CD8-positive, alpha-beta memory T cell (primary cell): ENCODE measurements at regions not wholly inside any gene's neighbourhood (a gene's known extent, or its start where the extent isn't known, plus 50 kb on each side); places are given as distances from the start of the nearest gene placed in this dataset.
A peak's percentile ranks its signal among the peaks of the same experiment; 100 is the strongest.

Experiments used
- CTCF ChIA-PET: fragments of 350-600 bp; sonication (Branson Sonifier 250); formaldehyde crosslinking; loops from one replicate; lab custom pipeline; 2021; ENCODE audit warnings: antibody characterized with exemption; lab: Charles Lee
- POLR2A ChIA-PET: fragments of 350-600 bp; sonication (Branson Sonifier 250); formaldehyde crosslinking; loops from one replicate; lab custom pipeline; 2021; ENCODE audit warnings: antibody characterized with exemption; lab: Charles Lee
- DNase-seq, 5 donors: peaks; one replicate each; pipeline versions ENCODE4 v3.0.0 to v3.0.0-alpha.2; 2020 to 2022; ENCODE audit warnings: mixed read lengths in 1 of 5
- H3K27ac ChIP-seq: one replicate; pipeline ENCODE4 v1.7.0; 2013; ENCODE audit warnings: low read depth, mild to moderate bottlenecking, low read length, moderate library complexity
- H3K27me3 ChIP-seq: 2 replicates; pipeline ENCODE4 v1.7.0; 2013; ENCODE audit warnings: low read length, mild to moderate bottlenecking; ENCODE audit not compliant: insufficient read depth, poor library complexity, severe bottlenecking
- H3K36me3 ChIP-seq: 2 replicates; pipeline ENCODE4 v1.7.0; 2013; ENCODE audit warnings: mild to moderate bottlenecking, low read length, moderate library complexity; ENCODE audit not compliant: insufficient read depth
- H3K4me1 ChIP-seq: 2 replicates; pipeline ENCODE4 v1.7.0; 2013; ENCODE audit warnings: mild to moderate bottlenecking, low read length, moderate library complexity; ENCODE audit not compliant: insufficient read depth
- H3K4me3 ChIP-seq: 2 replicates; pipeline ENCODE4 v1.7.0; 2013; ENCODE audit warnings: mild to moderate bottlenecking, low read length
- H3K9me3 ChIP-seq: 2 replicates; pipeline ENCODE4 v1.7.0; 2013; ENCODE audit warnings: mild to moderate bottlenecking, low read length
- H3K27ac Mint-ChIP-seq, 8 donors: one replicate each; pipeline ENCODE4 v1.8.0; 2020 to 2021; ENCODE audit warnings: mixed read lengths in 8 of 8, mild to moderate bottlenecking in 6 of 8, inconsistent platforms in 3 of 8, moderate library complexity in 3 of 8
- H3K27me3 Mint-ChIP-seq, 2 donors: one replicate each; pipeline ENCODE4 v1.8.0; 2020 to 2021; ENCODE audit warnings: mixed read lengths in 2 of 2, mild to moderate bottlenecking in 1 of 2, moderate library complexity in 1 of 2
- H3K36me3 Mint-ChIP-seq, 3 donors: one replicate each; pipeline ENCODE4 v1.8.0; 2020 to 2021; ENCODE audit warnings: mixed read lengths in 3 of 3, inconsistent platforms in 1 of 3, mild to moderate bottlenecking in 1 of 3
- H3K4me1 Mint-ChIP-seq, 3 donors: one replicate each; pipeline ENCODE4 v1.8.0; 2020 to 2021; ENCODE audit warnings: mixed read lengths in 3 of 3, inconsistent platforms in 1 of 3, mild to moderate bottlenecking in 1 of 3
- H3K4me3 Mint-ChIP-seq, 7 donors: one replicate each; pipeline ENCODE4 v1.8.0; 2020 to 2021; ENCODE audit warnings: mixed read lengths in 7 of 7, mild to moderate bottlenecking in 6 of 7, moderate library complexity in 4 of 7, inconsistent platforms in 2 of 7
- H3K9me3 Mint-ChIP-seq, 5 donors: one replicate each; pipeline ENCODE4 v1.8.0; 2020 to 2022; ENCODE audit warnings: mixed read lengths in 5 of 5, mild to moderate bottlenecking in 3 of 5, moderate library complexity in 2 of 5, inconsistent platforms in 1 of 5

- POLR2A ChIA-PET, result no interaction called here
Measured at GRCh38 chr1:55318116-55318817, 103.1 kb upstream of the USP24 start.

DNA sequence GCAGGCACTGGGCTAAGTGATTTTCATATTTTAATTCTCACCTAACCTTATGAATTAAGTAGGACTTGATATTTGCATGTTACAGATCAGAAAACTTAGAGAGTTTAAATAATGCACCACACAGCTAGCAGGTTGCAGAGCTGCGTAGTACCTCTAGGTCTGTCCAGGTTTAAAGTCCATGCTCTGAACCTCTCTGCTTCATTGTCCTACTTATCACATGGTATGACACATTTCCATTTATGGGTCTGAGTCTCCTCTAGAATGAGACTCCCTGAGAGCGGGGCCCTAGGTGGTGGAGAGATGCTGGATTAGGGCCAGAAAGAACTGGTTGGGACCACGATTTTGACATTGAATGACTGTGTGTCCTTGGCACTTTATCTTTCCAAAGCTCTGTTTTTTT lies 102.5 kb upstream of the USP24 start:
- Histone ChIP-seq H3K9me3 (no peaks in the 10 kb centered on the region), H3K4me3 (no peak overlapping the region), H3K27ac (no peak overlapping the region), H3K36me3 (no peaks in the 10 kb centered on the region), H3K27me3 (peaks cover 4% of the 10 kb centered on the region), H3K4me1 (no peaks in the 10 kb centered on the region)
- POLR2A ChIA-PET, result no interaction called here
- no peak overlapping the region for H3K27ac Mint-ChIP-seq
- CTCF ChIA-PET, result interaction anchor here (2.2 kb wide), 1 partner anchor 9 kb away, joined by 7 read pairs; no protein-coding TSS in a partner anchor
- no peak for DNase-seq
- no peaks in the 10 kb centered on the region for H3K9me3 Mint-ChIP-seq
- no peak overlapping the region for H3K4me3 Mint-ChIP-seq
- H3K27me3 Mint-ChIP-seq, result peaks cover 1 to 8% of the 10 kb centered on the region in 2 donors
- H3K4me1 Mint-ChIP-seq, result peaks cover 0 to 3% (median 2%) of the 10 kb centered on the region in 3 donors
- no peaks in the 10 kb centered on the region for H3K36me3 Mint-ChIP-seq

More at GRCh38 chr1:55318116-55318817, 103.1 kb upstream of the USP24 start:
- Mint-ChIP-seq H3K27ac (no peak overlapping the region), H3K9me3 (no peaks in the 10 kb centered on the region), H3K4me1 (peaks cover 0 to 3% (median 2%) of the 10 kb centered on the region in 3 donors), H3K36me3 (no peaks in the 10 kb centered on the region), H3K4me3 (no peak overlapping the region), H3K27me3 (peaks cover 5 to 8% of the 10 kb centered on the region in 2 donors)
- peaks cover 4% of the 10 kb centered on the region for H3K27me3 ChIP-seq
- H3K27ac ChIP-seq, result no peak overlapping the region
- H3K9me3 ChIP-seq, result no peaks in the 10 kb centered on the region
- H3K4me1 ChIP-seq, result no peaks in the 10 kb centered on the region
- H3K4me3 ChIP-seq, result no peak overlapping the region
- no peak for DNase-seq
- CTCF ChIA-PET, result interaction anchor here (2.2 kb wide), 1 partner anchor 8 kb away, joined by 7 read pairs; no protein-coding TSS in a partner anchor
- H3K36me3 ChIP-seq, result no peaks in the 10 kb centered on the region

DNA sequence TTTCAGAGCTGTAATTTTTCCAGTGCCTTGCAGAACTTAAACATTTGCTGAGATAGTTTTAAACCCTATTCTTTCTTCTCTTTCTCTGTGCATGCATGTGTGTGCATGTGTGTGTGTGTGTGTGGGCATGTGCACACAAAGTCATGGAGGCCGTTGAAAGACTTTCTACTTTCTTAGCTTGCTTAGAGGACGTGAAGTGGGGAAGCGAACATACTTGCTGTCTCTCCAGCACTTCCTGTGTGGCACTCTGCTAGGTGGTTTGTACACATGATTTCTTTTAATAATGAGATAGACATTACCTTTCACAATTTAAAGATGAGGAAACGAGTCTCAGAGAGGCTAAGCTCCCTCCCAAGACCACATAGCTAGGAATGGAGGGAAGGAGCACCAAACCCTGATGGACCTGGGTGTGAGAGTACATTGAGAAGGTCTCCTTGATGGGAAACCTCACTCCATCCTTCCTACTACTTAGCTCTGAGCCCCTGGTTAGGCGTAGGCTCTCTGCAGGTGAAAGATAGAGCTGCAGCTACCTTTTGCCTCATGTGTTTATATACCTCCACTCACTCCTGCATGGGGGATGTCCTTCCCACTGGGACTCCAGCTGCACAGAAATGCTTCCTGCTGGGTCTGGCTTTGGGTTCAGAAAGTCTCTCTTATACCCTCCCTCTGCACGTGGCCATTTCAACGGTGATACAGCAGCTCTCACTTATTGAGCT lies 101.9 kb upstream of the USP24 start:
- Histone ChIP-seq H3K36me3 (no peaks in the 10 kb centered on the region), H3K4me1 (no peaks in the 10 kb centered on the region), H3K9me3 (no peaks in the 10 kb centered on the region), H3K27ac (no peak overlapping the region), H3K27me3 (peaks cover 4% of the 10 kb centered on the region), H3K4me3 (no peak overlapping the region)
- DNase-seq, result no peak
- CTCF ChIA-PET, result interaction anchor here (1.3 to 2.2 kb wide), 2 partner anchors 9 to 11 kb away, joined by 4 to 7 read pairs; no protein-coding TSS in a partner anchor
- POLR2A ChIA-PET, result no interaction called here
- H3K4me3 Mint-ChIP-seq, result no peak overlapping the region
- peaks cover 0 to 3% (median 2%) of the 10 kb centered on the region in 3 donors for H3K4me1 Mint-ChIP-seq
- H3K9me3 Mint-ChIP-seq, result no peaks in the 10 kb centered on the region
- H3K27me3 Mint-ChIP-seq, result peaks cover 1 to 8% of the 10 kb centered on the region in 2 donors
- H3K36me3 Mint-ChIP-seq, result no peaks in the 10 kb centered on the region
- H3K27ac Mint-ChIP-seq, result peak overlapping the region in 1 of 8 donors; percentile 48

DNA sequence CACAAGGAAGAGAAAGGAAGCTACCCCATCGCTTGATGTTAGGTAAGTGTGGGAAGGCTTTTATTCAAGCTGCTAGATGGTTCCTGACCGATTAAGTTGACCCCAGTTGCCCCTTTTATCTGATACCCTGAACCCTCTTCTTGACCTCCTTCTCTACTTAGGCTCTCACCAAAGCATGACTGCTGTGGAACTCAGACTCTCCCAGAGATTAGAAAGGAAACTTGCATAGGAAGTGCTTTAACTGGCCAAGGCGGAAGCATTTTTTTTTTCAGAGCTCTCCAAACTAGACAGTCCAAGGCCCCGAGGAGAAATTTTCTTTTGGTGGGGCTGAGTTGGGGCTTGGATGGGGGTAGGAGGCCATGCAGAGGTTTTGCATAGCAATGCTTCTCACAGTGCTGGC lies 101.3 kb upstream of the USP24 start:
- H3K27ac Mint-ChIP-seq, result peak overlapping the region in 1 of 8 donors; percentile 44
- H3K9me3 Mint-ChIP-seq, result no peaks in the 10 kb centered on the region
- Histone ChIP-seq H3K27me3 (peaks cover 4% of the 10 kb centered on the region), H3K4me1 (no peaks in the 10 kb centered on the region), H3K9me3 (no peaks in the 10 kb centered on the region), H3K36me3 (no peaks in the 10 kb centered on the region), H3K27ac (no peak overlapping the region), H3K4me3 (no peak overlapping the region)
- ChIA-PET CTCF (interaction anchor here (1.3 to 2.2 kb wide), 2 partner anchors 10 to 11 kb away, joined by 4 to 7 read pairs; no protein-coding TSS in a partner anchor), POLR2A (no interaction called here)
- H3K27me3 Mint-ChIP-seq, result peaks cover 1 to 8% of the 10 kb centered on the region in 2 donors
- H3K4me1 Mint-ChIP-seq, result peaks cover 0 to 3% (median 2%) of the 10 kb centered on the region in 3 donors
- H3K36me3 Mint-ChIP-seq, result no peaks in the 10 kb centered on the region
- H3K4me3 Mint-ChIP-seq, result no peak overlapping the region
- DNase-seq, result no peak

GRCh38 chr1:55315552-55315951 lies 100.4 kb upstream of the USP24 start:
- Histone ChIP-seq H3K27ac (no peak overlapping the region), H3K27me3 (peaks cover 4% of the 10 kb centered on the region), H3K9me3 (no peaks in the 10 kb centered on the region), H3K4me1 (no peaks in the 10 kb centered on the region), H3K4me3 (no peak overlapping the region), H3K36me3 (no peaks in the 10 kb centered on the region)
- no peak overlapping the region for H3K27ac Mint-ChIP-seq
- DNase-seq, result no peak
- no peaks in the 10 kb centered on the region for H3K9me3 Mint-ChIP-seq
- CTCF ChIA-PET, result interaction anchor here (0.8 kb wide), 1 partner anchor 10 kb away, joined by 3 read pairs; no protein-coding TSS in a partner anchor
- peaks cover 3 to 8% of the 10 kb centered on the region in 2 donors for H3K27me3 Mint-ChIP-seq
- H3K4me3 Mint-ChIP-seq, result no peak overlapping the region
- POLR2A ChIA-PET, result no interaction called here
- H3K36me3 Mint-ChIP-seq, result no peaks in the 10 kb centered on the region
- peaks cover 0 to 3% (median 2%) of the 10 kb centered on the region in 3 donors for H3K4me1 Mint-ChIP-seq

DNA sequence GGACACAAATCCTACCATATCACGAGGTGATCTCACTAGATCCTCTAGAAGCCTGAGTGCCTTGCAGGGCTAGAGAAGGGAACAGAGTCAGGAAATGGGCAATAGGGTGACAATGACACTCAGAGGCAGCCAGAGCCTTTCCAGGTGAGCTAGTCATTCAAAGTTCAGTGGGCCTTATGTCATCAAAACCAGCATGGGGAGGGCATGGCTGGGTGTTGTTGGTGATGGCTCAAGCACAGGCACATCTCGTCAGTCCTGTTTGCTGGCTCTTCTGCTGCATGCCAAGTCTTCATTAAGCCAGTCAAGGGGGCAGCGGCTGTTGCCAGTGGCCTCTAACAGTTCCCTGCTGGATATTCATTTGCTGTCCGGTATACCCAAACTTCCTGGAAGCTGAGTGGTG lies 99.6 kb upstream of the USP24 start:
- H3K36me3 Mint-ChIP-seq, result no peaks in the 10 kb centered on the region

DNA sequence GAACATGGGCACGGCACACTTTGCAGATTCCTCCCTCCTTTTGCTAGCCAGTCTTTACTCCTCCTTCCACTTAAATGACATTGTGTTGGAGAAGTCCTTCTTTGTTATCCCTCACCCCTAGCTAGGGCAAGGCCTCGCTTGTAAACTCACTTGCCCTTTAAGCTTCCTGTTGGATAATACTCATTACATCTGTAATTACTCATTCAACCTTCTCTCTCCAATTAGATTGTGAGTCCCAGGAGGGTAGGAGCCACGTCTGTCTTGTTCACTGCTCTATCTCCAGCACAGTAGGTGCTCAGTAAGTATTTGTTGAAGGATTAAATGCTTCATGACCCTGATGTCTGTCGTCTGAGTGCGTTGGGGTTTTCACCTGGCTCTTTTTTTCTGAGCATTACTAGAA lies 98.7 kb upstream of the USP24 start:
- no peaks in the 10 kb centered on the region for H3K36me3 ChIP-seq
- CTCF ChIA-PET, result no interaction called here
- no peak overlapping the region for H3K27ac Mint-ChIP-seq

More for the DNA sequence above, 99.6 kb upstream of the USP24 start:
- H3K27me3 Mint-ChIP-seq, result peaks cover 3 to 8% of the 10 kb centered on the region in 2 donors
- H3K4me3 Mint-ChIP-seq, result no peak overlapping the region
- Histone ChIP-seq H3K27ac (no peak overlapping the region), H3K27me3 (peaks cover 4% of the 10 kb centered on the region), H3K4me1 (no peaks in the 10 kb centered on the region), H3K36me3 (no peaks in the 10 kb centered on the region), H3K9me3 (no peaks in the 10 kb centered on the region), H3K4me3 (no peak overlapping the region)
- H3K4me1 Mint-ChIP-seq, result peaks cover 0 to 3% (median 2%) of the 10 kb centered on the region in 3 donors
- ChIA-PET POLR2A (no interaction called here), CTCF (interaction anchor here (0.8 kb wide), 1 partner anchor 11 kb away, joined by 3 read pairs; no protein-coding TSS in a partner anchor)
- DNase-seq, result no peak
- no peaks in the 10 kb centered on the region for H3K9me3 Mint-ChIP-seq
- peak overlapping the region in 1 of 8 donors; percentile 1 for H3K27ac Mint-ChIP-seq

GRCh38 chr1:55311979-55312378 lies 96.8 kb upstream of the USP24 start:
- H3K27ac Mint-ChIP-seq, result peak overlapping the region in 1 of 8 donors; percentile 45
- DNase-seq, result no peak
- no peak overlapping the region for H3K27ac ChIP-seq
- H3K4me1 ChIP-seq, result no peaks in the 10 kb centered on the region
- no peaks in the 10 kb centered on the region for H3K9me3 ChIP-seq
- no peaks in the 10 kb centered on the region for H3K36me3 Mint-ChIP-seq
- no peak overlapping the region for H3K4me3 ChIP-seq
- ChIA-PET POLR2A (no interaction called here), CTCF (no interaction called here)
- no peaks in the 10 kb centered on the region for H3K27me3 ChIP-seq
- no peak overlapping the region for H3K4me3 Mint-ChIP-seq
- peaks cover 7 to 11% of the 10 kb centered on the region in 2 donors for H3K27me3 Mint-ChIP-seq
- no peaks in the 10 kb centered on the region for H3K36me3 ChIP-seq
- no peaks in the 10 kb centered on the region for H3K9me3 Mint-ChIP-seq
- peaks cover 0 to 2% (median 0%) of the 10 kb centered on the region in 3 donors for H3K4me1 Mint-ChIP-seq

More for the DNA sequence above, 98.7 kb upstream of the USP24 start:
- DNase-seq, result no peak
- H3K4me1 ChIP-seq, result no peaks in the 10 kb centered on the region
- no peaks in the 10 kb centered on the region for H3K9me3 Mint-ChIP-seq
- peaks cover 0 to 3% (median 2%) of the 10 kb centered on the region in 3 donors for H3K4me1 Mint-ChIP-seq
- no peaks in the 10 kb centered on the region for H3K9me3 ChIP-seq
- no peaks in the 10 kb centered on the region for H3K36me3 Mint-ChIP-seq
- no peaks in the 10 kb centered on the region for H3K27me3 ChIP-seq
- H3K4me3 Mint-ChIP-seq, result no peak overlapping the region
- POLR2A ChIA-PET, result no interaction called here
- H3K27me3 Mint-ChIP-seq, result peaks cover 2 to 6% of the 10 kb centered on the region in 2 donors
- no peak overlapping the region for H3K4me3 ChIP-seq
- H3K27ac ChIP-seq, result no peak overlapping the region
